Cerebellar cortex (tissue), 1 donor: ENCODE measurements at regions not wholly inside any gene's neighbourhood (a gene's known extent, or its start where the extent isn't known, plus 50 kb on each side); places are given as distances from the start of the nearest gene placed in this dataset.

Experiments
- DNase-seq: peaks from one replicate; pipeline ENCODE4 v3.0.0-alpha.2; 2015; ENCODE audit warnings: low spot score

GRCh38 chr2:151032741-151033191, 228.9 kb downstream of the RBM43 start:
- no peak for DNase-seq

- DNase-seq = no peak
Measured at GRCh38 chr2:151030663-151031230, 230.9 kb downstream of the RBM43 start.

- DNase-seq = no peak
Measured at GRCh38 chr2:151029406-151030157, 232.1 kb downstream of the RBM43 start.

GRCh38 chr2:151028691-151029176, 232.9 kb downstream of the RBM43 start:
- no peak for DNase-seq

- no peak for DNase-seq
Measured at GRCh38 chr2:151027151-151027550, 234.5 kb downstream of the RBM43 start.

- no peak for DNase-seq
Measured at GRCh38 chr2:151025816-151026215, 235.8 kb downstream of the RBM43 start.

- DNase-seq = no peak
Measured at GRCh38 chr2:151024696-151025251, 236.9 kb downstream of the RBM43 start.

GRCh38 chr2:151021747-151022452, 239.8 kb downstream of the RBM43 start:
- no peak for DNase-seq

GRCh38 chr2:151020411-151020810, 241.3 kb downstream of the RBM43 start:
- DNase-seq = no peak

- DNase-seq = no peak
Measured at GRCh38 chr2:151009437-151010175, 252.1 kb downstream of the RBM43 start.

- DNase-seq = no peak
Measured at GRCh38 chr2:151007365-151007764, 254.3 kb downstream of the RBM43 start.

- no peak for DNase-seq
Measured at GRCh38 chr2:151002959-151003600, 258.6 kb downstream of the RBM43 start.

- no peak for DNase-seq
Measured at GRCh38 chr2:150997702-150998440, 263.8 kb downstream of the RBM43 start.

GRCh38 chr2:150997066-150997465, 264.6 kb downstream of the RBM43 start:
- no peak for DNase-seq

GRCh38 chr2:150994076-150994475, 267.6 kb downstream of the RBM43 start:
- DNase-seq = no peak

- DNase-seq = no peak
Measured at GRCh38 chr2:150989969-150990368, 271.7 kb downstream of the RBM43 start.

GRCh38 chr2:150985741-150986140, 275.9 kb downstream of the RBM43 start:
- no peak for DNase-seq

GRCh38 chr2:150983314-150983897, 278.3 kb downstream of the RBM43 start:
- no peak for DNase-seq

- DNase-seq = no peak
Measured at GRCh38 chr2:150981826-150982225, 279.8 kb downstream of the RBM43 start.

- no peak for DNase-seq
Measured at GRCh38 chr2:150978053-150978452, 283.6 kb downstream of the RBM43 start.
